Hematopoietic multipotent progenitor cell treated with erythropoietin and hydrocortisone succinate and interleukin-3 and kit ligand, for 6 days (in vitro differentiated cells): ENCODE measurements at regions not wholly inside any gene's neighbourhood (a gene's known extent, or its start where the extent isn't known, plus 50 kb on each side); places are given as distances from the start of the nearest gene placed in this dataset.

Experiments
- DNase-seq: peaks from one replicate; pipeline ENCODE4 v3.0.0-alpha.2; 2015

DNA sequence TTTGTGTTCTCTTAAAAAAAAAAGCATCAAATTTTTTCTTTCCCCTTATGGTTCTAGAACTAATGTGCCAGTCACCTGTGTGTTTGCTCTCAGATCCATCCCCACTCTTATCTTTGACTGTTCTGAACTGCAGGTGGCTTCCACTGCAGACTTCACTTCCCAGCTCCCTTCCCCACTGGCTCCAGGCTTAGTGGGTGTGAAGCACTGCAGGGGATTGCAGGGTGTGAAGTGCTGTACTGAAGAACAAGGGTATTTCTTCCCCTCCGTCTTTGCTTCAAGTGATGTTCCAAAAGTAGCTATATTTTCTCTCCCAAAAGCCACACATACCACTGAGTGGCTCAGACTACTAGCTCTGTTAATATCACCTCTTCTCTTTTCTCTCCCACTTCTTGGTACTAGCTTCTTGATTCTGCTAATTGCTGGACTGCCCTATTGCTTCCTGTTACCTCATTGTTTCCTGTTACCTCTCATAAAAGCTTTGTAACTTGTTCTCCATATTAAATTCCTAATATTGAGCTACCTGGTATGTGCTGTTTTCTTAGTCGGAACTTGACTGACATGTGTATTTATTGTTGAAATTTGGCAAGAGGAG, 115.4 kb upstream of the PRICKLE1 start:
- DNase-seq: no peak

DNA sequence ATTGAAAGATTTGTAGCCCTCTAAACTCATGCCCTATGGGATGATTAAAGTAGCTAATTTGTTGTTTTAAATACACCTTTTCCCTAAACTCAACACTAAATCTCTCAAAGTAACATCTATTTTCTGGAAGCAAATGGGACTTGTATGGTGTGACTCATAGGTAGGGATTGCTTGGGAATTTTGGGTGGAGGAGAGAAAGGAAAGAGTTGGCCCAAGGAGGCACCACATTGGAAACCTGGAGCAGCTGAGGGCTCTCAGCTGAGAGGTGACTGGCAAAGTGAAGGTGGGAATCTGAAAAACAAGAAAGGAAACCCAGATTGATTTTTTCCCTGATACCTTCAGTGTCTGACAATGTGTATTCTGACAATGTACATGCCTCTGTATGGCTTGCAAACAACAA, 114.8 kb upstream of the PRICKLE1 start:
- no peak for DNase-seq

DNA sequence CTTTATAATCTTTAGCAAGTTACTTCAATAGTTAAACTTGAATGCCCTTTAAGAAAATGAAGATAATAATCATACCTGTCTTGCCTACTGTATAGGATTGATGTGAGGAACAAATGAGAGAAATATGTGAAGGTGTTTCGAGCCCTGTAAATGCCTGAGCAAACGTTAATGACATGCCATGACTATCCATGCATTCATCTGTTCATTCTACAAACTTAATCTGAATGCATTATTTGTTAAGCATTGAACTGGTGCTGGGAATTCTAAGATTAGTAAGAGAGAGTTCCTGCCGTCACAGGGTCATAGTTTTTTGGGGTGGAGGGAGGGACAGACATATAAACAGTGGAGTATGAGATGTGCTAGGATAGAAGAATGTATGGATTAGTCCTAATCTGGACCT, 111.5 kb upstream of the PRICKLE1 start:
- DNase-seq: no peak

DNA sequence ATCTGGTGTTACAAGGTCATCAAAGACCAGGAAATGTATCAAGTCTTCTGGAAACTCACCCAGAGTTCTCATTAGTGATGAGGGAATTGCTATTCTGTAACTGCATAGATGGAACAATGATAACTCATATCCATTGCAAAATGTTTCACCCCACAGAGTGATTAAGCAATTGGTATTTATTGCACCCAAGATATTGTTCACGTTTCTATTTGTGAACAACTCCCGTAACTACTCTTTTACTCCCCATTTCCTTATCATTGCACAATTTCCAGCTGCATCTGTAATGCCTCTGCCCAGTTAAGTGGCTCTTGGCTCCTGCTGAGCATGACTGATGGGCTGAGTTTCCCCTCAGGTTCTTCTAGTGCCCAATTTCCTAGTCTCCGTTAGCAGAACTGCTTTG, 108.7 kb upstream of the PRICKLE1 start:
- peak; percentile 14 for DNase-seq

DNA sequence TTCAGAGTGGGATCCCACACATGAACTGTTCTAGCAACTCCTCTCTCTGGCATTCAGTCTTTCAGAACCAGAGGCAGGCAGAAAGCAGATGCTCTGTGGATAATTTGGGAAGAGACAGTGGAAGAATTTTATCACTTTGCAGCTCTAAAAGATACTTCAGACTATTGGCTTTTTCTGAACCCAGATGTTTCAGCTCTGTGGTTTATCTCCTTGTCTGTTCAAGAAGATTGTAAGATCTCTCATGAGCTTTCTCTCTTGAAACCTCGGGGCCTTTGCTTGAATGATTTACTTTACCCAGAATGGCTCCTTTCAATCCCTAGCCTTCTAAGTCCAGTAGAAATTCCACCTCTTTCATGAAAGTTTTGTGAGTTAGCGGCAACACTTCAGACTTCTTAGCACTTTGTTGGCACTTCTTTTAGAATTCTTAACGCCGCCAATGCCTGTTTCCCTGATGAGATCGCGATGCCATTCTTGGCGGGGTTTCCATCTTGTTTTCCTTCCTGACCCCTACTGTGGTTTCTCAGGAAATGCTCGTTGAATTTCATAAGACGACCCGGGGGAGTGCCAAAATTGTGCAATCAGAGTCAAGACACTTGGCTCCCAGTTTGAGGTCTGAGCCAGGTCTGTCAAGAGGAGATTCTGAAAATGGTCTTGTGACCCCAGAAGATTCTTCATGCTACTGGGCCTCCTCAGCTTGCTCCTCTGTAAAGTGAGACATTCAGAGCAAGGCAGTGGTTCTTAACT, 107.0 kb upstream of the PRICKLE1 start:
- DNase-seq: peak; percentile 11

DNA sequence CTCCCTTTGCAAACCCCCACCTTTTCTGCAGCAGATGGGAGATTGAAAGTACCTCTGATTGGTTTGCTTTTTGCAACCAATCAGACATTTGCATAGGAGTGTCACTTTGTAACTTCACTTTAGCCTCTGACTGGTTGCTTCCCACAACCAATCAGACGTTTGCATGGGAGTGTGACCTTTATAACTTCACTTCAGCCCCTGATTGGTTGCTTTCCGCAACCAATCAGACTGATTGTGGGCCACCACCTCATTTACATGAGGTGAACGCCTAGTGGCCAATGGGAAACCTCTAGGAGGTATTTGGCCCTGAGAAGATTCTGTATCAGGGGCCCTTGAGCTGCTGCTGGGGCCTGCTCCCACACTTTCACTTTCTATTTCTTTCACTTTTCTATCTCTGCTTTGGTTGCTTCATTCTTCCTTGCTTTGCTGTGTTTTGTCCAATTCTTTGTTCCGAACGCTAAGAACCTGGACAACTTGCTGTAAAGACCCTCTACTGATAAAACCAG, 106.0 kb upstream of the PRICKLE1 start:
- DNase-seq: no peak

DNA sequence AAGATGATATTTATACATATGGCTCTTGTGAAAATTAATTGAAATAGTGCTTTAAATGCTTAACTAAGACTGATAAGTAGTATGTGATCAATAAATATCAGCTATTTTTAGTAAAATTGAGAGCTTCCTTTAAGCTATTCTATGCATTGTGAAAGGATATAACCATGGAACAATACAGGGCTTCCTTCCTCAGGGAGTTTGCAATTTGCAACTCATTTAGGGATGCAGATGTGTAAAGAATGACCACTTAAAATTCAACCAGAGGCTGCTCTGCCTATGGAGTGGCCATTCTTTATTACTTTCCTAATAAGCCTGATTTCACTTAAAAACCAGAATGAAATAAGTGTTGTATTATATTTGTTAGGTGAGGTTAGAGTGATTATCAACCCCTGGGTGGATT, 103.2 kb upstream of the PRICKLE1 start:
- no peak for DNase-seq

DNA sequence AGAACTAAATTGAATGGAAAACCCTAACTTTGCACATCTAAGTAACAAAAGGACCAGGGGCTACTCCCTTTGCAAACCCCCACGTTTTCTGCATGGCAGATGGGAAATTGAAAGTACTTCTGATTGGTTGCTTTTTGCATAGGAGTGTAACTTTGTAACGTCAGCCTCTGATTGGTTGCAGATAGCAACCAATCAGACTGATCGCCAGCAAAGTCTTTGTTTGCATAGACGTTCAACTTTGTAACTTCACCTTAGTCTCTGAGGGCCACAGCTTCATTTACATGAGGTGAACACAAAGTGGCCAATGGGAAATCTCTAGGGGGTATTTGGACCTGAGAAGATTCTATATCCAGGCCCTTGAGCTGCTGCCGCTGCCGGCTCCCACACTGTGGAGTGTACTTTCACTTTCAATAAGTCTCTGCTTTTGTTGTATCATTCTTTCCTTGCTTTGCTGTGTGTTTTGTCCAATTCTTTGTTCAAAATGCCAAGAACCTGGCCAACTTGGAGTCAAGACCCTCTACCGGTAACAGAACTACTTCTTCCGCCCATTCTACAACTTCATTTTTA, 102.5 kb upstream of the PRICKLE1 start:
- DNase-seq: no peak

DNA sequence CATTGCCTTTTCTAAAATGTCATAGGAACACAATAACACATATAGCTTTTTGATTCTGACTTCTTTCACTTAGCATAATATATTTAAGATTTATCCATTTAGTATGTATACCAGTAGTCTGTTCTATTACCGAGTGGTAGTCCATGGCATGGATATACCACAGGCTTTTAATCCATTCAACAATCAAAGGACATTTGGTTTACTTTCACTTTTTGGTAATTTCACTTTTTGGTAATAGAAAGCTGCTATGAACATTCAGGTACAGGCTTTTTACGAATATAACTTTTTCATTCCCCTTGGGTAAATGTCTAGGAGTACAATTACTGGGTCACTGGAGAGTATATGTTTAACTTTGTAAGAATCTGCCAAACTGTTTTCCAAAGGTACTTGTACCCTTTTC, 100.7 kb upstream of the PRICKLE1 start:
- no peak for DNase-seq

DNA sequence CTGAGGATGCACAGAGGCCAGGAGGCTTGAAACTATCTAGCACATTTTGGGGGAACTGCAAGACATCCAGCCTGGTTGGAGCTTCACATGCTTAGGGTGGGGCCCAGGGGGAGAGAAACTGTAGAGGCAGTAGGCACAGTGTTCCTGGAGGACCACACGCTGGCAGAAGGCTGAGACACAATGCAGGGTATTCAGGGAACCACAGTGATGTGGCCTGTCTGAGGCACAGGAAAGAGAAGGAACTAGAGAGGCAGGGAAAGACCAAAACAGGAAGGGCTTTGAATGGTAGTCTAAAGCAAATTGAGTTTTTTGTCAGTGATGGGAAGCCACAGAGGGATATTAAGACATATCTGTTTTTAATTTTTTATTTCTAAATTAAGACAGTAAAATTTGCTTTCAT, 100.2 kb upstream of the PRICKLE1 start:
- no peak for DNase-seq

DNA sequence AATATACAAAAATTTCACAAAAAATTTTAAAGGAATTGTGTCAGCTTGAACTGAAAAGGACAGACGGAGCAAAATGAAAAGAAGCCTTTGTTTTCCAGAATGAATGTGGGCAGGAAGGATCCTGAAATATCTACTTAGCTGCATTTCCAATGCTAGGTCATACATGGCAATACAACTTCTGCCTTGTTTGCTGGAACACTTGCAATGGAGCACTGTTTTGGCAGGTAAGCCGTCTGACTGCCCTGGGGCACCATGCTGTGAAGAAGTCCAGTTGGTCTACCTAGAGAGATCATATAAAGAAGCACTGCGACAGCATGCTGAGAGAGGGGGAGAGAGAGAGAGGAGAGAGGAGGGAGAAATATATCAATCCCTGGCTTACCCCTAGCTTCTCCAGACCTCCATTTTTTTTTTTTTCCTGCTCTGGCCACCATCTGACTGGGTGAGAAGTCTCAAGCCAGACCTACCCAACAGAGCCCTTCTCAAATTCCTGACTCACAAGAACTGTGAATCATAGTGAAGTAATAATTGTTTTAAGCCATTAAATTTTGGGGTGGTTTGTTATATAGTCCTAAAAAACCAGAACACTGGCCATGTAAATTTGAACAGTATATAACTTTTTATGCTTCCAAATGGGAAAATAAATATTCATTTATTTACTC, 97.1 kb upstream of the PRICKLE1 start:
- no peak for DNase-seq

DNA sequence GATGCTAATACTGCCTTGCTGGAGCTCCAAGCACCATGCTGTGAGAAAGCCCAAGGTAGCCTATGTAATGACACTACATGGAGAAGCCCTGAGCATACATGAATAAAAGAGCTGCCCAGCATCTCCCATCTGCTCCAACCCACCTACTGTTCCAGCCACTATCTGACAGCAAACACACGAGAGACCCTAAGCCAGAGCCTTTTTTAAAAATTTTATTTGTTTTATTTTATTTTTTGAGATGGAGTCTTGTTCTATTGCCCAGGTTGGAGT, 95.2 kb upstream of the PRICKLE1 start:
- DNase-seq: no peak

DNA sequence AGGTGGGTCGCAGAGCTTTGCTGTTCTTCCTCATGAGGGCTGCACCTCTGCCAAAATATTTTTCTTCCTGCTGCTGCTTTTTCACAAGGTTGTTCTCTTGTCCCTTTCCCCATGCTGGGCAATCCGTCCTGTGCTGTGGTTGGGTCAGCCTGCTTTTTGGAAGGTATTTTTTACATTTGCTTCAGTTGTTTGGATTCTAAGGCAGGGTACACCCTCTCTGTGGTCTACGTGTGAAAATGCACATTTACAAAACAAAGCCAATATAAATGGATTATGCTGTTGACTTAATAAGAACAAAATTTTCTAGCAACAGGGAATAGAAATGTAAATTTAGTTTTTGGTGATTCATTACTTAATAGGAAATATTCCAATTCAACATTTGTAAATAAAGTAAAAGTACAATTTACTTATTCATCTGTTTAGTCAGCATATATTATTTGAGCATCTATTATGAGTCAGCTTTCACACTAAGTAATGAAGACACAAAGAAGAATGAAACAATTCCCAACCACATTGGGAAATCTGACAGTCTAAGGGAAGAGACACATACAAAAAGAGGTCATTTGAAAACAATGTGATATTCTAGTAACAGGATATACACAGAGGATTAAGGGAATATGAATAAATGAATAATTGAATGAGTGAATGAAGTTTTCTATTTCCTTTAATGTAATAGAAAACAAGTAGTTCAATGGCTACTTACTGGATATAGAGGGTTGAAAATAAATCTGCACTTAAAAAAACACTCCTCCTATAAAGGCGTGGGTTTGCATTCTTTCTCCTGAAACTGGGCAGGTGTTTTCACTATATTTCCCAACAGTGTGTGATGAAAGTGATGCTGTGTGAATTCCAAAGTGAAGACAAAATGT, 94.6 kb upstream of the PRICKLE1 start:
- no peak for DNase-seq

DNA sequence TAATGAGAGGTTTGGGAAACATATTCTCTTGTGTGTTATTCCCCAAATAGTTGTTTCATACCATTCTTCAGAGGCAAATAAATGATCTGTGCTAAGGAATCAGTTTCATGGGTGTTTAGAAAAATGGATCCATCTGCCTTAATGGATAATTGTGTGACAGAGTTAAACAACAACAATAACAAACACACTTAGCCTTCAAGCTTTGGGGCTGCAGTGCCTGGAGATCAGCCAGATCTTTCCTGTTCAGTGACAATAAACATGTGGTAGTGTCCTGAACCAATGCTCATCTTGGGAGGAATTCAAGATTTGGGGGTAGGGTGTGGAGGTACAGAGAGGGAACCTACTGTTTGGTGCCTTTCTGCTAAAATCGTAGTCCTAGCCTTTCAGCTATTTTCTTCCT, 93.7 kb upstream of the PRICKLE1 start:
- DNase-seq: no peak

DNA sequence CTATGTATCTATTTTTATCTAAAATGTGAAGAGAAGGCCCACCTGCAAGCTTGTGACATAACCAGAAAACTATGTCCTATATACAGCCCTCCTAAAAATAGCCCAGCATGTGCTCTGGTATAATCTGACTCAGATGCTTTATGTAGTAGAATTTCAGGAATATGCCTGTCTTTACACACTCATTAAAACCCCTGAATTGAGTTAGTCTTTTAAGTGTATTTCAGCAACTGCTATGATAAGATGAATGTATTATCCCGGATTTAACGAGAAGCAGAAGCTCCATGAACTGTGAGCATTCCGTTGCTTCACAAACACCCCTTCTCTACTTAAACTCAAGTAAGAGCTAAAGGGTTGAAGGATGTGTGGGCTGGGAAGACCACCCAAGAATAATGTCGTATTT, 89.9 kb upstream of the PRICKLE1 start:
- no peak for DNase-seq

DNA sequence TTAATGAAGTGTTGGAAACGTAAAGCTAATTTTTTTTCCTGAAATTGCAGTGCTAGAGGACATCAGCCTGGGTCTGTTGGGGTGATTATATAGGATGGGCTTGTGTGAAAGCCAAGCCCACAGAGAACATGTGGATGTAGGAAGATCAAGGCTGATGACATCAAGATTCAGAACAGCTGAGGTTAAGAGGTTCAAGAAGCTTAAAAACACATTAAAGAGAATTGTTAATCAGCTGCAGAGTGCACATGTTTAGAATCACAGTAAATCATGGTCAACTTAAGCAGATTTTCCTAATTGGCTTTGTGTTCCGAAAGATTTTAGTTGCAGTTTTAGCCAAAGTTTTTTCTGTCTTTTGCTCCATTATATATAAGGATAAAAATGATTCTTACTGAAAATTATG, 87.9 kb upstream of the PRICKLE1 start:
- DNase-seq: no peak

DNA sequence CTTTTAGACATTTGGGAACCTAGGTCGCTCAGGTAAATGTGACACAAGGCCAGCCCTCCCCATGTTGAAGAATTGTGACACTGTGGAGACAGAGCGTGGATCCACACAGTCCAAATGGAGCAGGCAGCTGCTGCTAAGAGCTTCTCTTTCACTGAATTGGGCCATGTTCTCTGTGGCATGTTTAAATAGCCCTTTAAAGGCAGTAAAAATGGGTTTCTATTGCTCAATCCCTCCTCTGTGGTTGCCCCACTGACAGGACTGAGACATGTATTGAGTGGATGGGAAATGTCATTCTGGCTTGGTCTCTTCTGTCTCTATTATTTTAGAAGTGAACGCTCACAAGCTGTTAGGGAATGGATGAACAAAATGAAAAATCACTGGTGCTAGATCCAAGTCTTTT, 84.0 kb upstream of the PRICKLE1 start:
- no peak for DNase-seq

DNA sequence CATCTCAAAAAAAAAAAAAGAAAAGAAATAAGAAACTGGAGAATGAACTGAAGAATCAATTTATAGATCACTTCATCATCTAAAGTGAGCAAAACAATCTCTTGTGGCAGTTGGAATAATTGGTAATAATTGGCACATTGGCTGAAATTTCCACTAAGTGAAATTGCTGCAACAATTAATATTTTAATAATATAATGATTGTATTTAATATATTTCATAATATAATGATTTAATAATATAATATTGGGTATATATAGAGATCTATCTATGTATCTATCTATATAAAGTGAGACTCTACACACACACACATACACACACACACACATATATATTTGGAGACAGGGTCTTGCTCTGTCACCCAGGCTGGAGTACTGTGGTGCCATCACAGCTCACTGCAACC, 81.2 kb upstream of the PRICKLE1 start:
- DNase-seq: no peak

DNA sequence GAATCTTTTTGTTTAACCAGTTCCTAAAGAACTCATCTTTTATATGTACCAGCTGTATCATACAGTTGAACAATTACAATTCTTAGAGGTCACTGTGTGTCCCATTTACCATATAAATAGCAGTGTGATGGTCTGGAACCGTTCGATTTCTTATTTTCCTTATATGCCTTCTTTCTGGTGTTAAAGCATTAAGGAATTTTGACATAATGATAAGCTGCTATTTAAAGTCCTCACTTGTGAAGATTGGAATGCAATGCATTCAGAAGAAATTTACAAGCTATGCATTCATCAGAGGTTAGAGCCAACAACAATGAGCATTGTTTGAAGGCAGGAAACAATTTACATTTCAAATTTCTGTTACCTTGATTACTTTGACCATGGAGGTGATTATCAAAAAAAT, 80.0 kb upstream of the PRICKLE1 start:
- DNase-seq: no peak

DNA sequence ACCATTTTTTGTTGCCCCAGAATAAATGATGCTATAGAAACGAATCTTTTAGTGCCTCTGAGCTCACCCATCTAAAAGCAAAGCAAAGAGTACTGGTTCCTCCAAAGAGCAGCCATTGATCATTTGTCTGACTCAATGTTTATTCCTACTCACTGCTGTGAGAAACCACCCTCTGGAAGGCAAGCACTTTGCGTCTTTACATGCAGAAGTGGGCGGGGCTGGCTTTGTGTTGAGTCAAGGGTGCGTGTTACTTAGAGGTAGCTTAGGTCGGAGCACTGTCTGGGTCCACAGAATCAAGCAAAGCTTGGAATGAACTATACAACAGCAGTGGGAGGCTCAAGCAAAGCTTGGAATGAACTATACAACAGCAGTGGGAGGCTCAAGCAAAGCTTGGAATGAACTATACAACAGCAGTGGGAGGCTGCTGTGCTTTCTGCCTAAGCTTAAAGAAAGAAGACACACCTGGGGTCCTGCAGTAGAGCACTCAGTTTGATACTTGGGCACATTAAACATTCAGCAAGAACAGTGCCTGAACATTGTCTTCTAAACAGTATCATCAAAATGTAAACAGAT, 77.2 kb upstream of the PRICKLE1 start:
- no peak for DNase-seq

DNA sequence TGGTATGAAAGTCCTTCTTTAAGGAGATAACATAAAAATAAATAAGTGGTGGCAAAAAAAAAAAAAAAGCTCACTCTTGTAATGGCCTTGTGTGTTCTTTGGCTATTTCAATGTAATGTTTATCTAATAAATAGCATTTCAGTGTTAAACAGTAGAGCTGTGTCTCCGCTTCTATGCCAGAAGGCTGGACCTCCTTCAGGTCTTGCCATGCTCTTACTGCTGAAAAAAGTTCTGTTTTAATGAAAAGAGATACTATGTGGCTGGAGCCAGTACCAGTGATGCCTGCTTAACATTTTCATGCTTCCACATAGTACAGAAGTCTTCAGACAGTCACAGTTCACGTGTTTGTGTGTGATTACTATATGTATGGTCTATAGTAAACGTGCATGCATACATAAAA, 74.1 kb upstream of the PRICKLE1 start:
- DNase-seq: no peak

DNA sequence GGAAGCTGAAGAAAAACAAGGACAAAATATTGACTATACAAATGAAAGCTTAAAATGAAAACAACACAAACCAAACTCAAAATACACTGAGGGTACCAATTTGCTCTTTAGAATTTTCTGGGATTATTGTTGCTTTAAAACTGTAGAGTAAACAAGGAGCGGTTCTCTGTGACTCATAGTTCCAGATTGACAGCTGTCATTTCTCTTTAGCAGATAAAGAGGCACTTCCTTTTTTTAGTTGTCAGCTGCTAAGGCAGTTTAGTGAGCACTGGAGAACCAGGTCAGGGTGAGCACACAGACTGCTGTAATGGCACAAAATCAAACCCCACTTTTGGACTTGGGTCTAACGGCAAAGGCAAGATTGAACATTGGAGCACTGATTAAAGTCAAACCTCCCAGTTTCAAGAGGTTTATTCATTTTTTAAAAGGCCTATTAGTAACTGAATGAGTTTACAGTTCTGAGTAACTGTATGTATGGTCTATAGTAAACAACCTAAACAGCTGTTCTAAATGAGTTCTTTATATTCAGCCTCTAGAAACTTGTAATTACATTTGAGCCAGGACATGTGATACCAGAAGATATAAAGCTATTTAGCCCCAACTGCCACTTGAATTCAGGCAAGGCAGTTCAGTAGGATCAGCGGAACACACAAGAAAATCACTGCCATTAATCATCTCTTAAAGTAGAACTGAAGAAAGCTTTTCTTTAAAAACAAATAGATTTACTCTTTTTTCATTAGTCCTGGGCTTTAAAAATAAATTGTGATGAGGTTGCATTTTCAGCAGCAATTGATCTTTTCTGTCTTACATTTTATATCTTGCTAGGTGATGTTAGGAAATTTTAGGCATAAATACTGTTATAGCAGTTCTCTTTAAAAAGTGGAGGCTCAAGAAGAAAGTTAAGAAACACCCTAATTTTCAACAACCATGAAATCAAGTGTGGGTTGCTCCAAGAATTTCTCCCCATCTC, 71.7 kb upstream of the PRICKLE1 start:
- DNase-seq: no peak
